ENCODE measurements at regions not wholly inside any gene's neighbourhood (a gene's known extent, or its start where the extent isn't known, plus 50 kb on each side); places are given as distances from the start of the nearest gene placed in this dataset.

DNA sequence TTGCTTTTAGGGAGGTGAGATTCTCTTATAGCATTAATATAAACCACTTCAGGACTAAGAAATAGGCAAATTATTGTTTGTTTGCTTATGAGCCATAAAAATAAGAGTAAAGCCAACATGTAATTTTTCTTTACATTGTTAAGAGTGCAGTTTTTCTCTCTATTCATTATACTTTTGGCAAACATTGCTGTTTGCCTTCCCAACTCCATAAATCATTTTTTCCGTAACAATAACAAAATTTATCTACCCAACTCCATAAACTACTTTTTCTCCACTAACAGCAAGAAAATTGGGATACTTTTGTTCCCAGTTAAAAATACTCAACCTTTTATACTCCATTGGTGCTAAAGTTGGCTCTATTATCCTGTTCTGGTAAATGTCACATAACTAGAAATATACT lies 229.7 kb upstream of the GPRIN3 start:
- TF ChIP-seq, protein P1, sequence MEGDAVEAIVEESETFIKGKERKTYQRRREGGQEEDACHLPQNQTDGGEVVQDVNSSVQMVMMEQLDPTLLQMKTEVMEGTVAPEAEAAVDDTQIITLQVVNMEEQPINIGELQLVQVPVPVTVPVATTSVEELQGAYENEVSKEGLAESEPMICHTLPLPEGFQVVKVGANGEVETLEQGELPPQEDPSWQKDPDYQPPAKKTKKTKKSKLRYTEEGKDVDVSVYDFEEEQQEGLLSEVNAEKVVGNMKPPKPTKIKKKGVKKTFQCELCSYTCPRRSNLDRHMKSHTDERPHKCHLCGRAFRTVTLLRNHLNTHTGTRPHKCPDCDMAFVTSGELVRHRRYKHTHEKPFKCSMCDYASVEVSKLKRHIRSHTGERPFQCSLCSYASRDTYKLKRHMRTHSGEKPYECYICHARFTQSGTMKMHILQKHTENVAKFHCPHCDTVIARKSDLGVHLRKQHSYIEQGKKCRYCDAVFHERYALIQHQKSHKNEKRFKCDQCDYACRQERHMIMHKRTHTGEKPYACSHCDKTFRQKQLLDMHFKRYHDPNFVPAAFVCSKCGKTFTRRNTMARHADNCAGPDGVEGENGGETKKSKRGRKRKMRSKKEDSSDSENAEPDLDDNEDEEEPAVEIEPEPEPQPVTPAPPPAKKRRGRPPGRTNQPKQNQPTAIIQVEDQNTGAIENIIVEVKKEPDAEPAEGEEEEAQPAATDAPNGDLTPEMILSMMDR (IDR thresholded peaks at IDR 0.05), result no peak
- TF ChIP-seq POLR2A (IDR thresholded peaks at IDR 0.05), result no peak
